ENCODE measurements at regions not wholly inside any gene's neighbourhood (a gene's known extent, or its start where the extent isn't known, plus 50 kb on each side); places are given as distances from the start of the nearest gene placed in this dataset.
"Not testable (repeated sequence)": the region's sequence is repeated elsewhere in the genome, so short reads cannot be mapped to it uniquely, and the experiment has no call there.

DNA sequence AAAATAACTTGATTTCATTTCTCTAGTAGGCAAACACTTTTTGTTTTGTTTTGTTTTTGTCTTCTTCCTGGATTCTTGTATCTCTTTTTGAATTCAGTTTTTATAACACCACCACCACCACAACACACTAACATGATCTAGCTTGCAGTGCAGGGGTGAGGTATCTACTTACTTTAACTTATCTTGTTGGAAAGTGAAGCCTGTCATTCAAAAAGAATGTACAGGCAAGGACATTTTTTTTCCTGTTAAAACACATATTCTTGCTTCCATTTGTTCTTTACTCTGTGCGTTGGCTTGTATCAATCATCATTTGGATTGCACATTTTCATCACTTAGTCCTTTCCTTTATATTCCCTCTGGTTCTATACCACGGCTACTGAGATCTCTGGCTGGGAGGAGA lies 824.2 kb downstream of the PLCL1 start:
- DNase-seq (ENCODE audit: low spot score) = no peak

DNA sequence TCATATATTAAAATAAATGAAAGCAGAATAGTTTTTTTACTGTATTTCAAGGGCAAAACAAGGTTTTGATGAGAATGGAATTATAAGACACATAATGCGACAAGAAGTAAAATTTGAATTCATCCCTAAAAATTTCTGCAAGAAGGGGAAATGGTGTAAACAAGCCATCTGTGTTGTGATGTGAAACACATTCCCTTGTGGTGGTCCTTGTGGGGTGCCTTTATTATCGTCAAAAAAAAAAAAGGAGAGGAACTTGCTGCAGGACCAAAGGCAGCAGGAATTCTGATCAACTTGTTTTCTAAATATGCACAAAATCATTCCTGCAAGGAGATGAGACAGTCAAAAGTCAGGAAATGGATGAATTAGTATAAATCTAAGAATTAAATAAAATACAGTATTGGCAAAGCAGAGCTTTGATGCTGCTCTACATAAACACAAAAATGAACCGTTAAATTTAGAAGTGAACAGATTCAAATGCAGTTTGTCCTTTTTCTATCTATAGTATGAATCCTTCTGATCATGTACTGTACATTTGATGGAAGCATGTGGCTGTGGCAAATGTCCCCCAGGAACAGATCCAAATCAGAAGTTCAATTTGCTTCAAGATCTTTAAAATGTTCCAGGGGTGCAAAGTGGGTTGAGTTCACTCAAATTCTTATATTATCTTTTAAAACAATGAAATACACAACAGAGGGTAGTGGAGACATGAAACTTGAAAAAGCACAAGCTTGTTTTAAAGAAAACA lies 818.8 kb downstream of the PLCL1 start:
- DNase-seq (ENCODE audit: low spot score) = no peak

DNA sequence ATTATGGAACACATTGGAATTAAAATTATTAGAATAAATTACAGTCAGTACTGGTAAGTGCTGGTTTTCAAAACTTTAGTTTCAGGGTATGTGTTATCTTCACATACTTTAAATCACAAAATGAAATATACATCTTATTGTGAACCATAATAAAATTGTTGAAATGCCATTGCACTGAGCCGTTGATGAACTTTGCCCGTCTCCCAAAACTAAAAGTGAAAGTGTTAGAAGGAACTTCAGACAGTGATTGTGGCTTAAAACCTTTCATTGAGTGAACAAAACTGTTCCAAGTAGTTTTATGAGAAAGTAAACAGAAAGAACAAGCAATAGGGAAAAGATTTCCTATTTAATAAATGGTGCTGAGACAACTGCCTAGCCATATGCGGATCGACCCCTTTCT lies 811.6 kb downstream of the PLCL1 start:
- no peak for DNase-seq (ENCODE audit: low spot score)

DNA sequence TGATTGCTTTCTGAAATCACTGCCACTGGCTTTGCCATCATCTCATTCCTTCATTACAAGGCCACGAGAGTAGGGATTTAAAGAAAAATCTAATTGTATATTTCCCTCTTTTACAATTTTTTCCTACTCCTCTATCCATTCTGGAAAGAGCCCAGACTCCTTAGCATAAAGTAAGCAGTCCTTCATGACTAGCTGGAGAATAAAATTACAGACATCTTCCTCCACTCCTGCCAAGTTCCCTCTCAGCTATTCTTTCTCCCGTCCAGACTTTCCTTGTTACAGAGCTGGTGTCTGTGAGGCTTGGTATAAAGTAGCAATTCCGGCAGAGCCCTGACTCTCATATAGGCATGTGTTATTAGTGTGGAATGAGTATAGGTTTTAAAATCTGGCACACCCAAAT lies 806.8 kb downstream of the PLCL1 start:
- DNase-seq (ENCODE audit: low spot score) = no peak

DNA sequence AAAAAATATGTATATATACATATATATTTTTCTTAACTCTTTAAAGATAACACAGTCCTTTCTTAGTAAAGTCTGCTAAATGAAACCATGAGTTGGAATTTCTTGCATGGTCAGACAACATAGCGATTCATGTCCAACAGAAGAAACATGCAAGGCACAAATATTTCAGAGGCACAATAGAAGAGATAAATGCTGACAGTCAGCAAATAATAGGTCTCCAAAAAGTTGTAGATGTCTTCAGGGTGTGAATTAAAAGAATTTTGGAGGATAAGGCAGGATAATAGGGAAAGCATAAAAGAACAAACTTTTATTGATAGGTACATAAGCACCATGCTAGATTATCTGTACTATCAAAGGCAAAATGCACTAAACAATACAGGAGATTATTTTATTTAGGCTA lies 800.2 kb downstream of the PLCL1 start:
- DNase-seq (ENCODE audit: low spot score) = no peak

DNA sequence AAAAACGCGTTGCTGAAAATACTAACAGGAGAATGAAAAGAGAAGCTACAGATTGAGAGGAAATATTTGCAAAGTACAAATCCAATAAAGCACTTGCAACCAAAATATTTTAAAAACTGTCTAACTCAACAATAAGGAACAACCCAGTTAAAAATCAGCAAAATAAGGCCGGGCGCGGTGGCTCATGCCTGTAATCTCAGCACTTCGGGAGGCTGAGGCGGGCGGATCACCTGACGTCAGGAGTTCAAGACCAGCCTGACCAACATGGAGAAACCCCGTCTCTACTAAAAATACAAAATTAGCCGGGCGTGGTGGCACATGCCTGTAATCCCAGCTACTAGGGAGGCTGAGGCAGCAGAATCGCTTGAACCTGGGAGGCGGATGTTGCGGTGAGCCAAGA lies 798.6 kb downstream of the PLCL1 start:
- not testable (repeated sequence) for DNase-seq (ENCODE audit: low spot score)

DNA sequence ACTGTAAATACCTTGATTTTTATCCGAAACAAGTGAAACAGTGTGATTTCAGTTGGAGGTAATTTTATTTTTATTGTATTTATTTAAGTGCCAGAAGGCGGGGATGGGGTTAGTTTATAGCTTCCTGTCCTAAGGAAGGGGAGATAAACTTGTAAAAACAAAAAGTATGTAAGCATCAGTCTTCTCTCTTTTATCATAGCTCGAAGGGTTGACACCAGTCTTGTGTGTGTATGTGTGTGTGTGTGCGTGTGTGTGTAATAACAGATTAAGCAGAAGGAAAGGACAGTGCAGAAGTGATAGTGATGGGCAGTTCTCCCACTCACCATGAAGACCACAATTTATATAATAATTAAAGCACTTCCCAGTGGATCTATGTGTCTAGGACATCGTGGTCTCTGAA lies 793.3 kb downstream of the PLCL1 start:
- no peak for DNase-seq (ENCODE audit: low spot score)

DNA sequence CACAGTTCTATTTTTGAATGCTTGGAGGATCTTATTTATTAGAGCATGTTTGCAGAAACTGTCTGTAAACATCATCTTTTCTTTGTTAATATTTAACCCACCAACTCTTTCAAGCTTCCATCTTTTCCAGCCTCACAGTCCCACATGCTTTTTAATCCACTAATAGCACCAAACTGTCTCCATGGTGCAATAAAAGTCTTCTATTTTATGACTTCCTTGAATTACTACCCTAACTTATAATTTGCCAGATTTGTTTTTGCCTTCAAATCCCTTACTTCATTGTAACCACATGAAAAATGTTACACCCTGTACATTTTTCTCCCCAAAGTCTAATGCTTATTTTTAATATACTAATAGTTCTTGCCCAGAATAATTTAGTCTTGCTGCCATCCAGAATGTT lies 792.6 kb downstream of the PLCL1 start:
- DNase-seq (ENCODE audit: low spot score) = no peak

DNA sequence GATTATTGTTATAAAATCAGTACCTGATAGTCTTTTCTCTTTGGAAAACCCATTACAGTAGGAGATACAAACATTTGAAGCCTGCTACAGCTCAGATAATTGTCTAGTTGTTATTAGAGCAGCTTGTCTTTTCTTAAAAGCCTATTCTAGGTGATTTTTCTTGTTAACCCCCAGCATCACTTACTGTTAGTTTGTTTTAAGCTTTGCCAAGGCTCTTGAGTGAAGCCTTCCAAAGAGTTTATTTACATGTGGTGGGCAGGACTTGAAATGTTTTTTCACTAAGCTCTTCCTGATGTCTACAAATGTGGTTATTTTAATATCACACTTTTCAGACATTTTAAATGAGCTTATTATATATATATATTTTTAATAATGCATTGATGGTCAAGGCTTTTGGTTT lies 791.3 kb downstream of the PLCL1 start:
- no peak for DNase-seq (ENCODE audit: low spot score)

DNA sequence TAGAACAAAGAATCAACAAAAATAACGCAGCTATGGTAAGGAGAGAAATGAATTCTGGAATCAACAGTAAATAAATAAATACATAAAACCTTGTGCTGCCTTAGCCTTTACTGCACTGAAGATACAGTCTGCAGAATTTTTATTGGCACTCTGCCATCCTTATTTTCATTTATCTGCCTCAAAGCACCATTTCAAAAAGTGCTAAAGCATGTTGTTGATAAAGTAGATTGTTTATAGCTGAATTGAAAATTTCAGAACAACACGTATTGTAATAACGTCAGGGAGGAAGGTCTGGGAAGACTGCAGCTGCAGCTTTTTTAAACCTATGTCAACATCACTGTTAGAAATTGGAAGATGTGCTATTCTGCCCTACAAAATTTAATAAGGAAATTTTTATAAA lies 787.2 kb downstream of the PLCL1 start:
- no peak for DNase-seq (ENCODE audit: low spot score)

DNA sequence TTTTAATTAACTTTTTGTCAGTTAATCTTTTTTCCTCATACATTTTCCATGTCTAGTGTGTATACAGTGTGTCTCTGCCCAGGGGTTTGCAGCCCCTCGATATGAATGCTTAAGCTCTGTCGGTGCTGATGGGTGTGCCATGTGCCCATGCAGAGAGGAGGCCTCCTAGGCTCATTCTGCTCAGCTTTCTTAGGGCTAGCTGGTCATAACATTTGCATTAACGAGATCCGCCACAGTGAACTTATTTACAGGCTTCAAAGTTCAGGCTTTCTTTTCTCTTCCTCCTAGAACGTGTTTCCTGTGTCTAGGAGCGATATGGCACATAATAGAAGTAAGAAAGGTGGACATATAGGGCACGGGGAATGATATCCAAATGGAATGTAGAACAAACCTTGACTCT lies 783.3 kb downstream of the PLCL1 start:
- no peak for DNase-seq (ENCODE audit: low spot score)

DNA sequence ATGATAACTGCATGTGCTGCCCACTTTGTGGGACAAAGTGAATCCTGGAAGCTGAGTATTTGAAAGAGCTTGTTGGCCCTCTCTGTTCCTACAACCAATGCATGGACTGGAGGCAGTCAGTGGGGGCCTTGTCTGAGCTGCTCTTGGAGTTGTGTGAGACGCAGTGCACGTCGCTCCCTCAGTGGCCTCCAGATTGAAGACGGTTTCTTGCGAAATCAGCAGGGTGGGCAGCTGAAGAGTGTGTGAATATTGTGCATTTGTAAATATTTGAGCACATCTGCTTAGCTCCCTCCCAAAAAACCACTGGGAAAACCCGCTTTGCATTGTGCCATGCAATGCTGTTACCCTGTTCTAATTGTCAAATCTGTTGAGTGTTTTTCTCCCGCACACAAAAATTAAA lies 782.8 kb downstream of the PLCL1 start:
- DNase-seq (ENCODE audit: low spot score) = no peak

DNA sequence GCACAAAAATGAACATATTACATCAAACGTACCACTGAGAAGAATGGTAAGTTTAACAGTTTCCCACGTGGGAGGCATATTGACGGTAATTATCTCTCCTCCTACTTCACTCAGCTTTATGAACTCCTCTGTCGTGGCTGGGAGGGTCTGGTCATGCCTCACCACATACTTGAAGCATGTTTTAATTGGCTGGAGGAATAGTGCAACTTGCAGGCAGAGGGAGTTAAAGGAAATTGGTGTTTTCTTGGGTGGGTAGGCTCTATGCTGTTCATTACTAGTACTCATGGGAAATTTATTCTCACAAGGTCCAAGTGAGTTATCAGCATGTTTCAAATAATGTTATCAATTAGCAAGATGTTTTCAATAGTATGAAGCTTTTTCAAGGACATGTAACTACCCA lies 767.0 kb downstream of the PLCL1 start:
- no peak for DNase-seq (ENCODE audit: low spot score)

DNA sequence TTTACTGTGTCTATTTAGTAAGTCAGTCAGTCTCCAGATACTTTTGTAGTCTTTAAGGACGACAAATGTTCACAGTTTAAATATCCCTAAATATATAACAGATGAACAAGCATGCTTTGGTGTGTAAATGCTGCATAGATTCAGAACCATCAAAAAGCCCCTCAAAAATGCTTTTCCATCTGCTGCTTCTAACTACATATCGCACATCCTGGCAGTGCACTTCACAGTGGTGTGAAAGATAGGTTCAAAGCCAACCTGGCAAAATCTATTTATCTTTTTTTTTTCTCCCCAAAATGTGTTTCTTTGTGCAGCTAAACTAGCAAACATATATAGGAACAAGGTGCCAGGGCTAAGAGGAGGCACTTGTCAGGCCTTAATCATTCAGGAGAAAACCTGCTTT lies 753.8 kb downstream of the PLCL1 start:
- no peak for DNase-seq (ENCODE audit: low spot score)

DNA sequence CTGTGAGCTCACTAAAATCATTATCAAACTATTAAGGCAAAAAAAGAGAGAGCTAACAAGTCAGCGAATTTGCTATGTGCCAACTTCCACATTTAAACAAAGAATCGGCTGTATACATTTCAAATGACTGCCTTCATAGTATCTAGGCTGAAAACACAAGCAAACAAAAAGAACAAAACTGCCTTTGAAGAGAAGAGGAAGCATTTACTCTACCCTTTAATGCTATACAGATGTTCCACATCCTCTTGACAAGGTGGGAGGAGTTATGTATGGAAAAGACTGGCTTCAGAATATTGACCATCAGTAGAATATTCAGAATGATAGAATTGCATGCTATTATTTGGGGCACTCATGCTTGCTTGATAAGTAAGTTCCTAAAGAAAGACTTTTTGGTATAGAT lies 741.7 kb downstream of the PLCL1 start:
- DNase-seq (ENCODE audit: low spot score) = no peak

DNA sequence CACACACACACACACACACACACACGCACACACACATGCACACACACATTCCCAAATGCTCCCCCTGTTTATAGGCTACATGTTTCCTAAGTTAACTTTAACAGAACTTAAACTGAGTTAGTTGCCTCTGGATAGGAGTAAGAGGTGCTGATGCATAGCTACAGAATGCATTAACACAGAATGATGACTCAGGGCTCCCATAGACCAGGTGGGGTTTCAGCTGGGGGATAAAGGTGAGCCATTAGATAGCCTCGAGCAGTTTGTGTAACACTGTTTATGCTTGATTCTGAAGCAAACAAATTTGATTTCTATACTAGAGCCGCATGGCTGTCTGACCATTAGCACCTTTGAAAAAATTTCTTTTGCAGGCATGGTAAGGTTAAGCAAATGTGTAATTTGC lies 741.0 kb downstream of the PLCL1 start:
- DNase-seq (ENCODE audit: low spot score) = no peak

DNA sequence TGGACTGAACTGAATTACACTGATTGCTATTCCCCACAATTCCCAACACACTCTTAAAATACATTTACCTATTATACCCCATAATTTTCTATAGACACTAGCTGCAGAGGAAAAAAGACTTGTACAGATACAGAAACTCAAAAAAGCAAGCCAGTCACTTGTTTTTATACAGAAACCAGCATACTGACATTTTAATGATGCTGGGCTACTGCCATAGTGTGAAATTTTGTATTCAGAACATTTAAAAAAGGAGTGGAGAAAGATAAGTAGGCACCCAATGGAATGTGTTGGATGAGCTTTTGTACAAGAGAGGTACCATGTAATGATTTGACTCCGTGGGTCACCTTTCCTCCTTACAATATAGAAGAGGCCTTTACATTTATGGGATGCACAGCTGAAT lies 740.1 kb downstream of the PLCL1 start:
- no peak for DNase-seq (ENCODE audit: low spot score)

DNA sequence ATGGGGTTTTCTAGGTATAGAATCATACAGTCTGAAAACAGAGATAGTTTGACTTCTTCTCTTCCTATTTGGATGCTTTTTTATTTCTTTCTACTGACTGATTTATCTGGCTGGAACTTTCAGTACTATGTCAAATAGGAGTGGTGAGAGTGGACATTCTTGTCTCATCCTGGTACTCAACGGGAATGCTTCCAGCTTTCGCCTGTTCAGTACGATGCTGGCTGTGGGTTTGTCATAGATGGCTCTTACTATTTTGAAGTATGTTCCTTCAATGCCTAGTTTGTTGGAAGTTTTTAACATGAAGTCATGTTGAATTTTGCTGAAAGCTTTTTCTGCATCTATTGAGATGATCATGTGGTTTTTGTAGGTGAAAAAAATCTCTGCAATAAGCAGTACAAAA lies 730.4 kb downstream of the PLCL1 start:
- DNase-seq (ENCODE audit: low spot score) = no peak

DNA sequence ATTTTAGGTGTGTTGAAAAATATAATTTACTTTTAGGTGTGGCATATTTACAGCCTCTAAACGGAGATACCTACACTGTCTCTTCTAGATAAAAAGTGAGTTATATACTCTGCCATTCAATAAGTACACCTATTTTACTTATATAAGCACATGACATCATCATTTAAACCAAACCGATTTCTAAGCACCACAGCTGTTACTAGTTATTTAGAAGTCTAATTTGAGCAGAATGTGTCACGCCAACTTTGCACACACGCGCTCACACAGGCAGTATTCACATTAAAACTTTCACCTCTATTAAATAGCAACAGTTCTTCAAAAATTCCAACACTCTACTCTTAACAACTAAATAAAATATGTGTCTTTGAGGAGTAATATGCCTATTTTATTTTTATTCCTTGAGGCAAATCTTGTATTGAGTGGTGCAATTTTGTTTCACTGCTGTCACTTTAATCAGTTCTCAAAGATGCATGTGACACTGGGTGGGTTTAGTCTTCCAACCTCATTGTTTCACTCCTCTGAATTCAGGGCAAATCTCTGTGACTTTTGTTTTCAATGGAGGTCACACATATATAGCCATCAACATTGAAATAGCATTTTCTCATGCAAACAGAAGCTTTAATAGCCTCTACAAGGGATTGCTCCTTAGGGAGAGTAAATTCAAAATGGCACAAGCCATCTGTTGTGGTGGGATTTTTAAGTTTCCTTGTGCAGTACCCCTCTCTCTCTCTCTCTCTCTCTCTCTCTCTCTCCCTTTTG lies 721.0 kb downstream of the PLCL1 start:
- DNase-seq (ENCODE audit: low spot score) = no peak

DNA sequence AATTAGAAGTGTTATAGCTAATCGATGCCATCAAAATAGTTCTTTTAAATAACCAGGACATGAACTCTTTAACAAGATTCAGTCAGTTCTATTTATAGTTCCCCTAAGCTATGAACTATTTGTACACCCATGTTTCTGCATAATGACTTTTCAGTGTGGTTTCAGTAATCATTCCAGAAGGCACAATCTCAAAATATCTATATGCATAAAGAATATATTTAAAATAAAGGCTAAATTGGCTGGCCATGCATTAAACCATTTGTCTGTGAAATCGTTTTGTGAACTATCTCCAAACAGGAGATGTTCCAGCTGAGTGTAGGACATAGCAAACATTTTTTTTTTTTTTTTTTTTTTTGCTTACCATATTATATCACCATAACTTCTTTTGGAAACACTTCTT lies 719.3 kb downstream of the PLCL1 start:
- DNase-seq (ENCODE audit: low spot score) = no peak

DNA sequence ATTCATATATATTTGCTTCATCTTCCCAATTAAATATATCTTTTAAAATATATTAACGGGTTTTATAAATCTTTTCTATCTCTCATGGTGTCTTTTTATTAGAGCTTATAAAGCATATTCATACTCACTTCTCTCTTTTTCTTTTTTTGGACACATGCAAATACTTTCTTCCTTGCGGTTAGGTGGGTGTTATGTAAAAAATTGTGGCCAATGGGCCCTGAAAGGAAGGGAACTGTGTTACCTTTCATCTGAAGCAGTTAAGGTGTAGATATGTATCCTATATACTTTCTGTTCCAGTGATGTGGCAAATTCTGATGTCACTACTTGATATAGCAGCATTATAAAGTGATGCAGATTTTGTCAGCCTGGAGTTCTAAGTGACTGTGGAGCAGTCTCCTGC lies 714.5 kb downstream of the PLCL1 start:
- no peak for DNase-seq (ENCODE audit: low spot score)

DNA sequence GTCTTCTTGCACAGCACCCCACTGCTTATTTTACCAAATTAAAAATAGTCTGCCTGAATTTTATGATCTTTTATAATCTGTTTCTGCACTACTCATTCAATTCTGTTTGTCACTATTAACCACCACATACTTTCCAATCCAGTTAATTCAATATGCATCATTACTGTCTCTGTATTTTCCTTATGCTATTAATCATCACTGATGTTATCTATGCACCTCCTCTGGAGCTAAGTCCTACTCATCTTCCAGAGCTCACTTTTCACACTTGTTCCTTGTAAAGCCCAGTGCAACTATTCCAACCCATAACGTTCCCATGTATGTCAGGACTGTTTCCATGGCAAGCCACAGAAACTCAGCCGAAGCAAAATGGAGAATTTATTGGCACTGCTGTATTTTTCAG lies 713.6 kb downstream of the PLCL1 start:
- DNase-seq (ENCODE audit: low spot score) = no peak

DNA sequence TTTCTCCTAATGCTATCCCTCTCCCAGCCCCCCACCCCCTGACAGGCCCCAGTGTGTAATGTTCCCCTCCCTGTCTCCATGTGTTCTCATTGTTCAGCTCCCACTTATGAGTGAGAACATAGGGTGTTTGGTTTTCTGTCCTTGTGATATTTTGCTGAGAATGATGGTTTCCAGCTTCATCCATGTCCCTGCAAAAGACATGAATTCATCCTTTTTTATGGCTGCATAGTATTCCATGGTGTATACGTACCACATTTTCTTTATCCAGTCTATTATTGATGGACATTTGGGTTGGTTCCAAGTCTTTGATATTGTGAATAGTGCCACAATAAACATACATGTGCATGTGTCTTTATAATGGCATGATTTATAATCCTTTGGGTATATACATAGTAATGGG lies 704.2 kb downstream of the PLCL1 start:
- not testable (repeated sequence) for DNase-seq (ENCODE audit: low spot score)

DNA sequence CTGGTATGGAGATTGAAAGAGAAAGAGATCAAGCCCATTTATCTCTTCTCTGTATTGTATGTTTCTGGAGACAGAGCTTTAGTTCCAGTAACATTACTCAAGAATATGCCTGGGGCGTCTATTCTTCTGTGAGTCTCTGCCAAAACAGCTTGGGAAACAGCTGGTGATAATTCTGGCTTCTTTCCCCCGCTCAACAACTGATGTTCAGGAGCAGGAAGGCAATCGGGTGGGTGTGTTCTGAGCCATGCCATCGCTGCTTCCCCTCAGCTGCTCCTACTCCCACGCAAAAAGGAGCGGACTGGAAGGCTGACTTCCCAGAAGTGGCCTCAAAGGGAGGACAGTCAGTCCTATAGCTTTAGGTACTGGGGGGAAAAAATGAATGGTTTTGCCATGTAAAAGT lies 695.1 kb downstream of the PLCL1 start:
- DNase-seq (ENCODE audit: low spot score) = no peak
